Heart left ventricle (tissue), 13 donors: ENCODE measurements at regions not wholly inside any gene's neighbourhood (a gene's known extent, or its start where the extent isn't known, plus 50 kb on each side); places are given as distances from the start of the nearest gene placed in this dataset.

Experiments used
- CTCF ChIP-seq, 12 donors: fragments of 200-600 bp; sonication (generic) in 4 of 12; IDR thresholded peaks; one replicate each; pipeline versions ENCODE4 v1.5.0 to v1.8.0; 2018 to 2022; ENCODE audit warnings: antibody characterized with exemption in 12 of 12, mild to moderate bottlenecking in 5 of 12
- POLR2A ChIP-seq, 2 donors: fragments of 450-650 bp; IDR thresholded peaks; one replicate each; pipeline ENCODE4 v1.6.1; 2017; ENCODE audit warnings: antibody characterized with exemption in 2 of 2, mild to moderate bottlenecking in 2 of 2, moderate library complexity in 2 of 2
- donor health status: ischemic (EF 13 %, LVEDD 7.1; RV severe dilation, severe dysfunction).
- donor health status: DM: no; HTN: yes; CAD: no.
- donor health status: DM: no; HTN: no; CAD: no.
- donor health status: ischemic (EF 25% LVEDD 6.9; RV normal size, moderate dysfunction).
- donor health status: ischemic (EF 25% LVEDD 5.7; RV mildly dilated, moderate dysfunction).
- donor health status: ischemic (EF 35%, LVEDD 5.7; RV mildly dilated, moderate dysfunction).
- donor health status: nonischemic (EF 11% LVEDD 7.7; RV severe dilation, severe dysfunction).
- donor health status: DM: yes; HTN: yes; CAD: no.
- donor health status: PGD.
- donor health status: ischemic (EF 29% LVEDD 5.4; RV normal size, mild dysfunction).
- donor health status: nonischemic (EF 23%, LVEDD 6.1; RV moderate dilation, normal function).

GRCh38 chr10:33882996-33883395 is 548.5 kb upstream of the NRP1 start:
- TF ChIP-seq CTCF (IDR thresholded peaks at IDR 0.05) (no peak), POLR2A (IDR thresholded peaks at IDR 0.05) (no peak)
